ENCODE measurements at regions not wholly inside any gene's neighbourhood (a gene's known extent, or its start where the extent isn't known, plus 50 kb on each side); places are given as distances from the start of the nearest gene placed in this dataset.

GRCh38 chr4:41814565-41814964 is 66.0 kb upstream of the PHOX2B start:
- ATAC-seq (no peak), DNase-seq (no peak)
- ChIA-PET POLR2A (no interaction called here), CTCF (no interaction called here)
- H3K27ac Mint-ChIP-seq, result no peak overlapping the region
- H3K36me3 Mint-ChIP-seq (ENCODE audit: low read depth), result no peaks in the 10 kb centered on the region
- H3K4me3 Mint-ChIP-seq, result no peak overlapping the region
- TF ChIP-seq CTCF (IDR thresholded peaks at IDR 0.05), result no peak
- no peaks in the 10 kb centered on the region for H3K9me3 Mint-ChIP-seq
- H3K27me3 Mint-ChIP-seq, result peaks cover 10% of the 10 kb centered on the region
- intact Hi-C loops (cut with micrococcal nuclease), result no loop called here
- H3K4me1 Mint-ChIP-seq (ENCODE audit: low read depth), result no peaks in the 10 kb centered on the region

GRCh38 chr4:41806807-41807206 is 58.3 kb upstream of the PHOX2B start:
- TF ChIP-seq CTCF (IDR thresholded peaks at IDR 0.05), result no peak
- Mint-ChIP-seq H3K36me3 (ENCODE audit: low read depth) (no peaks in the 10 kb centered on the region), H3K4me3 (no peak overlapping the region), H3K27me3 (peaks cover 2% of the 10 kb centered on the region), H3K27ac (no peak overlapping the region), H3K4me1 (ENCODE audit: low read depth) (no peaks in the 10 kb centered on the region), H3K9me3 (no peaks in the 10 kb centered on the region)
- ATAC-seq (no peak), DNase-seq (no peak)
- CTCF ChIA-PET, result no interaction called here
- intact Hi-C loops (cut with micrococcal nuclease), result no loop called here
- POLR2A ChIA-PET, result no interaction called here

GRCh38 chr4:41802590-41802989 is 54.1 kb upstream of the PHOX2B start:
- Mint-ChIP-seq H3K9me3 (no peaks in the 10 kb centered on the region), H3K4me3 (no peak overlapping the region), H3K4me1 (ENCODE audit: low read depth) (no peaks in the 10 kb centered on the region), H3K36me3 (ENCODE audit: low read depth) (no peaks in the 10 kb centered on the region), H3K27ac (no peak overlapping the region), H3K27me3 (peaks cover 5% of the 10 kb centered on the region)
- DNase-seq, result no peak
- POLR2A ChIA-PET, result no interaction called here
- no peak for TF ChIP-seq CTCF (IDR thresholded peaks at IDR 0.05)
- no peak for ATAC-seq
- CTCF ChIA-PET, result no interaction called here
- intact Hi-C loops (cut with micrococcal nuclease), result no loop called here

GRCh38 chr4:41799126-41799525 is 50.6 kb upstream of the PHOX2B start:
- TF ChIP-seq CTCF (IDR thresholded peaks at IDR 0.05), result no peak
- H3K36me3 Mint-ChIP-seq (ENCODE audit: low read depth), result no peaks in the 10 kb centered on the region
- H3K4me3 Mint-ChIP-seq, result no peak overlapping the region
- H3K27me3 Mint-ChIP-seq, result peaks cover 3% of the 10 kb centered on the region
- intact Hi-C loops (cut with micrococcal nuclease), result no loop called here
- H3K4me1 Mint-ChIP-seq (ENCODE audit: low read depth), result no peaks in the 10 kb centered on the region
- ATAC-seq (no peak), DNase-seq (no peak)
- ChIA-PET CTCF (no interaction called here), POLR2A (no interaction called here)
- H3K9me3 Mint-ChIP-seq, result no peaks in the 10 kb centered on the region
- H3K27ac Mint-ChIP-seq, result no peak overlapping the region
